Tibial nerve (tissue), 4 donors: ENCODE measurements at regions not wholly inside any gene's neighbourhood (a gene's known extent, or its start where the extent isn't known, plus 50 kb on each side); places are given as distances from the start of the nearest gene placed in this dataset.

Experiments used
- DNase-seq, 2 donors: peaks; one replicate each; pipeline ENCODE4 v3.0.0-alpha.2; 2019; ENCODE audit warnings: low spot score in 2 of 2
- H3K27ac ChIP-seq, 4 donors: fragments of 200-600 bp; sonication (generic) in 3 of 4; one replicate each; pipeline ENCODE4 v1.5.1; 2017 to 2019; ENCODE audit warnings: mild to moderate bottlenecking in 1 of 4
- H3K27me3 ChIP-seq, 2 donors: fragments of 200-600 bp; sonication (generic) in 1 of 2; one replicate each; pipeline versions ENCODE4 v1.5.1 to v1.6.0; 2017 to 2019
- H3K36me3 ChIP-seq, 3 donors: fragments of 200-600 bp; sonication (generic); one replicate each; pipeline ENCODE4 v1.5.1; 2018 to 2019
- H3K4me1 ChIP-seq, 4 donors: fragments of 200-600 bp; sonication (generic) in 3 of 4; one replicate each; pipeline ENCODE4 v1.5.1; 2017 to 2019
- H3K4me3 ChIP-seq, 4 donors: fragments of 200-600 bp; sonication (generic) in 3 of 4; one replicate each; pipeline ENCODE4 v1.5.1; 2017 to 2019; ENCODE audit warnings: mild to moderate bottlenecking in 1 of 4, moderate library complexity in 1 of 4
- H3K9me3 ChIP-seq, 4 donors: fragments of 200-600 bp; sonication (generic) in 3 of 4; one replicate each; pipeline ENCODE4 v1.5.1; 2017 to 2019
- CTCF ChIP-seq, 5 experiments: fragments of 200-600 bp in 3 of 5; fragments of 450-650 bp in 2 of 5; sonication (generic) in 3 of 5; IDR thresholded peaks; one replicate each; pipeline ENCODE4 v1.5.1; 2016 to 2019; ENCODE audit warnings: antibody characterized with exemption in 5 of 5, mild to moderate bottlenecking in 3 of 5, moderate library complexity in 2 of 5
- EP300 ChIP-seq, 2 donors: sonication (generic); formaldehyde crosslinking; IDR thresholded peaks; one replicate each; pipeline ENCODE4 v1.6.1; 2017; ENCODE audit warnings: antibody characterized with exemption in 2 of 2, mild to moderate bottlenecking in 1 of 2
- POLR2A ChIP-seq, 2 donors: fragments of 450-650 bp; IDR thresholded peaks; one replicate each; pipeline ENCODE4 v1.6.1; 2017; ENCODE audit warnings: antibody characterized with exemption in 2 of 2, mild to moderate bottlenecking in 2 of 2, moderate library complexity in 2 of 2
- WGBS, 2 donors: methylation state at CpG; one replicate each; pipeline ENCODE4 v1.1.5; 2018; 5-methylcytosine and 5-hydroxymethylcytosine counted together

DNA sequence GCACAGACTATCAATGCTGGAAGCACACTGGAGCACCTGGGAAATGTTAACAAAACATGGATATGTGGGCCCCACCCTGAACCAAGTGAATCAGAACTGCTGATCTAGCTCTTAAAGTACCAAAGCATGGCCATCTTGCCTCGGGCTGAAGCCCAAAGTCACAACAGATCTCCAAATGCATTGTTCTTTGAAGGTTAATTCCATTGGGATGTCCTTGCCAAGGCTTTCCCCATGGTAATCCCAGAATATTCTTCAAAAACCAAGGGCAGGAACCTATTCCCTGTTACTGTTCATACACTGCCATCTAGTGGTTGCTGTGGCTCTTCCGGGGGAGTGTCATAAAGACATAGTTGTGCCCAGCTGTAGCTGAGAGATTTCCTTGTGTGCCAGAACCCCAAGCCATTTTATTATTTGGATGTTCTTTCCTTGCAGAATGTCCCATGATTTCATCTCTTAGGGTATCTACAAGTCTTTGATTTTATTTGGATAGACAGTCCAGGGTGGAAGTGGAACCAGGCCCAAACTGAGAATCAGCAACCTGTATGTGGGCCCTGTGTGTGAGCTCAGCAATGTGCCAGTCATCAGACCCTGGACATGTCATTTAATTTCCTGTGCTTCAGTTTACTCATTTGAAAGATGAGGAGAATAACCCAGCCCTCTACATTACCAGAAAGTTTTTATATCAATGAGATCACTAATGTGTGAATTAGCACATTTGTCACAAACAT, 290.0 kb downstream of the ACTL7B start:
- Histone ChIP-seq H3K9me3 (no peaks in the 10 kb centered on the region), H3K4me1 (peaks cover 0 to 7% (median 0%) of the 10 kb centered on the region in 4 donors), H3K4me3 (no peak overlapping the region), H3K27me3 (no peaks in the 10 kb centered on the region), H3K36me3 (no peaks in the 10 kb centered on the region), H3K27ac (peak overlapping the region in 1 of 4 donors; percentile 61)
- DNase-seq, result peak; percentile 30 to 56
- peak in 1 of 2 donors; percentile 71 for TF ChIP-seq EP300 (IDR thresholded peaks at IDR 0.05)
- no peak for TF ChIP-seq POLR2A (IDR thresholded peaks at IDR 0.05)
- TF ChIP-seq CTCF (IDR thresholded peaks at IDR 0.05), result peak; percentile 66 to 87 (median 79)
- WGBS, 2 donors, result 5 to 9% methylated on average over 2 of the region's 2 CpGs

- Histone ChIP-seq H3K9me3 (no peaks in the 10 kb centered on the region), H3K27me3 (no peaks in the 10 kb centered on the region), H3K4me3 (no peak overlapping the region), H3K36me3 (no peaks in the 10 kb centered on the region), H3K27ac (no peak overlapping the region), H3K4me1 (peaks cover 0 to 7% (median 0%) of the 10 kb centered on the region in 4 donors)
- WGBS, 2 donors, result 90 to 95% methylated on average over 3 of the region's 3 CpGs
- TF ChIP-seq EP300 (IDR thresholded peaks at IDR 0.05), result no peak
- TF ChIP-seq CTCF (IDR thresholded peaks at IDR 0.05), result no peak
- no peak for TF ChIP-seq POLR2A (IDR thresholded peaks at IDR 0.05)
- no peak for DNase-seq
Measured at GRCh38 chr9:108562176-108562575, 293.6 kb downstream of the ACTL7B start.

GRCh38 chr9:108559432-108559831, 296.4 kb downstream of the ACTL7B start:
- DNase-seq, result no peak

DNA sequence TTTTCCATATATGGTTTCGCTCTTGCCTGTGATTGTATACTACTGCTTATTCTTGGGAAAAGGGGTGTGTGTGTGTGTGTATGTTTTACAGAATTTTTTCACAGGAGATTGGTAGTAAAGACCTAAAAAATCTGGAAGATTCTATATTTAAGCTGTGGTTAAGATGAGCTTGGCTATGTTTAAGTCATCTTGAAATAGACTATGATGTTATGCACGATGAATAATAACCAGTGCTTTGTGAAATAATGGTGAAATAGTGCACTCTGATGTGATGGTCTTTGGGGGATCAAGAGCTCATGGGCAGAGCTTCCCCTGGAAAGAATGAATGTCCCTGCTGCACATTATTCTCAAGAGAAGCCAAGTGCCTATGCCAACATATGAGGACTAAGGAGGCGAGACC, 301.0 kb downstream of the ACTL7B start:
- no peak for DNase-seq

More at GRCh38 chr9:108559432-108559831, 296.4 kb downstream of the ACTL7B start:
- no peaks in the 10 kb centered on the region for H3K36me3 ChIP-seq
- no peak overlapping the region for H3K4me3 ChIP-seq
- TF ChIP-seq CTCF (IDR thresholded peaks at IDR 0.05) (no peak), POLR2A (IDR thresholded peaks at IDR 0.05) (no peak), EP300 (IDR thresholded peaks at IDR 0.05) (no peak)
- no peak overlapping the region for H3K27ac ChIP-seq
- H3K27me3 ChIP-seq, result no peaks in the 10 kb centered on the region
- WGBS, 2 donors, result 87 to 89% methylated on average over 2 of the region's 2 CpGs
- no peaks in the 10 kb centered on the region for H3K4me1 ChIP-seq
- no peaks in the 10 kb centered on the region for H3K9me3 ChIP-seq

More for the DNA sequence above, 301.0 kb downstream of the ACTL7B start:
- no peaks in the 10 kb centered on the region for H3K9me3 ChIP-seq
- no peaks in the 10 kb centered on the region for H3K36me3 ChIP-seq
- H3K4me1 ChIP-seq, result no peaks in the 10 kb centered on the region
- no peak for TF ChIP-seq POLR2A (IDR thresholded peaks at IDR 0.05)
- no peak for TF ChIP-seq CTCF (IDR thresholded peaks at IDR 0.05)
- TF ChIP-seq EP300 (IDR thresholded peaks at IDR 0.05), result no peak
- whole genome bisulfite sequencing, 2 donors, result 85 to 94% methylated on average over 3 of the region's 3 CpGs
- no peaks in the 10 kb centered on the region for H3K27me3 ChIP-seq
- H3K27ac ChIP-seq, result no peak overlapping the region
- no peak overlapping the region for H3K4me3 ChIP-seq
